ENCODE measurements at regions not wholly inside any gene's neighbourhood (a gene's known extent, or its start where the extent isn't known, plus 50 kb on each side); places are given as distances from the start of the nearest gene placed in this dataset.

- ChIA-PET CTCF (interaction anchor here (0.6 kb wide), 1 partner anchor 23 kb away, joined by 6 read pairs; no protein-coding TSS in a partner anchor), POLR2A (ENCODE audit: unreplicated experiment) (no interaction called here)
- Histone ChIP-seq H3K14ac (replicated peaks; ENCODE audit: low read depth, low read length) (no peak overlapping the region), H2BK20ac (ENCODE audit: low read depth, low read length) (no peak overlapping the region), H2BK120ac (ENCODE audit: low read depth, low read length) (no peak overlapping the region), H3K4me2 (ENCODE audit: low read depth, low read length) (no peak overlapping the region), H2AFZ (replicated peaks; ENCODE audit: low read length, poor library complexity) (no peak overlapping the region), H2BK15ac (ENCODE audit: low read depth, low read length) (no peak overlapping the region), H3K79me1 (ENCODE audit: low read depth in 1 of 2, low read length in 2 of 2) (no peaks in the 10 kb centered on the region), H3K4ac (ENCODE audit: low read depth, low read length) (no peak overlapping the region), H3K9ac (ENCODE audit: low read depth, low read length) (no peak overlapping the region), H3K56ac (ENCODE audit: extremely low read depth, insufficient read depth, low read length) (no peak overlapping the region), H3K9me1 (ENCODE audit: insufficient read depth, low read length) (no peaks in the 10 kb centered on the region), H3K27me3 (ENCODE audit: control insufficient read depth, insufficient read depth, low read length) (no peaks in the 10 kb centered on the region), H2AK5ac (ENCODE audit: low read depth, low read length) (no peak overlapping the region), H3K36me3 (ENCODE audit: control insufficient read depth, insufficient read depth, low read length) (no peaks in the 10 kb centered on the region), H3K18ac (ENCODE audit: low read depth, low read length) (no peak overlapping the region), H3K9me3 (ENCODE audit: control insufficient read depth, insufficient read depth, low read length) (no peaks in the 10 kb centered on the region), H2AK9ac (replicated peaks; ENCODE audit: low read depth, low read length, poor library complexity) (no peak overlapping the region), H4K91ac (ENCODE audit: insufficient read depth, low read depth, low read length) (no peak overlapping the region), H3K4me3 (ENCODE audit: insufficient read depth, low read depth, low read length) (no peak overlapping the region), H2BK5ac (ENCODE audit: low read depth, low read length, poor library complexity, severe bottlenecking) (no peak overlapping the region), H3K4me1 (ENCODE audit: control insufficient read depth, insufficient read depth, low read length) (no peaks in the 10 kb centered on the region), H4K8ac (ENCODE audit: low read depth in 2 of 2, low read length in 2 of 2) (no peak overlapping the region), H4K20me1 (ENCODE audit: insufficient read depth, low read length) (no peaks in the 10 kb centered on the region), H4K5ac (ENCODE audit: low read depth, low read length) (no peak overlapping the region), H3K23ac (ENCODE audit: low read depth, low read length) (no peak overlapping the region), H3K27ac (ENCODE audit: insufficient read depth, low read length) (no peak overlapping the region)
- peak; percentile 37 for DNase-seq
- no peak for ATAC-seq (ENCODE audit: low read depth)
- 40% methylated on average over 1 of the region's 6 CpGs; no CpG with 5 or more reads in 1 of the 2 experiments for WGBS, 2 experiments (ENCODE audit: extremely low coverage in 2 of 2, insufficient read length in 1 of 2)
- intact Hi-C loops (cut with micrococcal nuclease), result no loop called here
- dilution Hi-C loops (cut with HindIII; ENCODE audit: low sequenced_read_pairs, unreplicated experiment), result no loop called here
- in situ Hi-C loops (cut with MboI; ENCODE audit: low sequenced_read_pairs), result no loop called here
- no TSS peak for BruUV-seq (replicated peaks)
- TF ChIP-seq SMC3 (IDR thresholded peaks at IDR 0.05; ENCODE audit: low read depth, low read length) (no peak), MXI1 (IDR thresholded peaks at IDR 0.05; ENCODE audit: borderline replicate concordance, low read depth, low read length) (no peak), CHD1 (IDR thresholded peaks at IDR 0.05; ENCODE audit: low read depth, low read length) (no peak), CEBPB (IDR thresholded peaks at IDR 0.05; ENCODE audit: low read depth, low read length) (peak; percentile 38; the same call in 1 of the 2 replicates)
- TF ChIP-seq, protein P1, sequence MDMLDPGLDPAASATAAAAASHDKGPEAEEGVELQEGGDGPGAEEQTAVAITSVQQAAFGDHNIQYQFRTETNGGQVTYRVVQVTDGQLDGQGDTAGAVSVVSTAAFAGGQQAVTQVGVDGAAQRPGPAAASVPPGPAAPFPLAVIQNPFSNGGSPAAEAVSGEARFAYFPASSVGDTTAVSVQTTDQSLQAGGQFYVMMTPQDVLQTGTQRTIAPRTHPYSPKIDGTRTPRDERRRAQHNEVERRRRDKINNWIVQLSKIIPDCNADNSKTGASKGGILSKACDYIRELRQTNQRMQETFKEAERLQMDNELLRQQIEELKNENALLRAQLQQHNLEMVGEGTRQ (IDR thresholded peaks at IDR 0.05; ENCODE audit: low read depth, low read length), result no peak
- TF ChIP-seq, protein P2, sequence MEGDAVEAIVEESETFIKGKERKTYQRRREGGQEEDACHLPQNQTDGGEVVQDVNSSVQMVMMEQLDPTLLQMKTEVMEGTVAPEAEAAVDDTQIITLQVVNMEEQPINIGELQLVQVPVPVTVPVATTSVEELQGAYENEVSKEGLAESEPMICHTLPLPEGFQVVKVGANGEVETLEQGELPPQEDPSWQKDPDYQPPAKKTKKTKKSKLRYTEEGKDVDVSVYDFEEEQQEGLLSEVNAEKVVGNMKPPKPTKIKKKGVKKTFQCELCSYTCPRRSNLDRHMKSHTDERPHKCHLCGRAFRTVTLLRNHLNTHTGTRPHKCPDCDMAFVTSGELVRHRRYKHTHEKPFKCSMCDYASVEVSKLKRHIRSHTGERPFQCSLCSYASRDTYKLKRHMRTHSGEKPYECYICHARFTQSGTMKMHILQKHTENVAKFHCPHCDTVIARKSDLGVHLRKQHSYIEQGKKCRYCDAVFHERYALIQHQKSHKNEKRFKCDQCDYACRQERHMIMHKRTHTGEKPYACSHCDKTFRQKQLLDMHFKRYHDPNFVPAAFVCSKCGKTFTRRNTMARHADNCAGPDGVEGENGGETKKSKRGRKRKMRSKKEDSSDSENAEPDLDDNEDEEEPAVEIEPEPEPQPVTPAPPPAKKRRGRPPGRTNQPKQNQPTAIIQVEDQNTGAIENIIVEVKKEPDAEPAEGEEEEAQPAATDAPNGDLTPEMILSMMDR (conservative IDR thresholded peaks at IDR 0.05; ENCODE audit: low read depth, low read length), result no peak
Measured at GRCh38 chr10:106506526-106507283, 657.8 kb downstream of the SORCS1 start.
